DND-41 (cell line): ENCODE measurements at regions not wholly inside any gene's neighbourhood (a gene's known extent, or its start where the extent isn't known, plus 50 kb on each side); places are given as distances from the start of the nearest gene placed in this dataset.

Experiments used
- ATAC-seq: fragments of 200-7000 bp; cut with Tn5 transposase; 3 replicates; pipeline ENCODE4 v1.9.1; 2021; ENCODE audit warnings: low read depth; ENCODE audit not compliant: insufficient read depth
- DNase-seq: peaks from one replicate; pipeline ENCODE4 v3.0.0-alpha.2; 2020
- H2AFZ ChIP-seq: 2 replicates; pipeline ENCODE4 v1.6.0; 2012; ENCODE audit warnings: low read depth, low read length
- H3K27ac ChIP-seq: 2 replicates; pipeline ENCODE4 v1.5.1; 2012; ENCODE audit warnings: low read length, inconsistent platforms
- H3K27me3 ChIP-seq: fragments of 200-600 bp; sonication (generic); 2 replicates; pipeline ENCODE4 v1.6.0; 2012; ENCODE audit warnings: low read length, mild to moderate bottlenecking, inconsistent platforms; ENCODE audit not compliant: insufficient read depth, poor library complexity
- H3K36me3 ChIP-seq: 2 replicates; pipeline ENCODE4 v1.5.1; 2012; ENCODE audit warnings: low read length, inconsistent platforms; ENCODE audit not compliant: insufficient read depth
- H3K4me1 ChIP-seq: 2 replicates; pipeline ENCODE4 v1.5.1; 2012; ENCODE audit warnings: mild to moderate bottlenecking, low read length; ENCODE audit not compliant: insufficient read depth
- H3K4me2 ChIP-seq: 2 replicates; pipeline ENCODE4 v1.6.0; 2012; ENCODE audit warnings: mild to moderate bottlenecking, moderate library complexity, low read length, inconsistent platforms; ENCODE audit not compliant: insufficient read depth
- H3K4me3 ChIP-seq, 2 experiments: fragments of 200-600 bp in 1 of 2; shearing (Covaris generic) in 1 of 2; 2 replicates each; pipeline ENCODE4 v1.5.1; 2012 to 2016; ENCODE audit warnings: inconsistent platforms in 2 of 2, low read length in 2 of 2, mild to moderate bottlenecking in 2 of 2, low read depth in 1 of 2, moderate library complexity in 1 of 2
- H3K79me2 ChIP-seq: 2 replicates; pipeline ENCODE4 v1.6.0; 2012; ENCODE audit warnings: low read length, inconsistent platforms; ENCODE audit not compliant: insufficient read depth
- H3K9ac ChIP-seq: 2 replicates; pipeline ENCODE4 v1.6.0; 2012; ENCODE audit warnings: low read depth, mild to moderate bottlenecking, inconsistent platforms, low read length, moderate library complexity
- H3K9me3 ChIP-seq: 2 replicates; pipeline ENCODE4 v1.5.1; 2012; ENCODE audit warnings: low read length, moderate library complexity, mild to moderate bottlenecking, inconsistent platforms; ENCODE audit not compliant: insufficient read depth, severe bottlenecking
- H4K20me1 ChIP-seq: 2 replicates; pipeline ENCODE4 v1.6.0; 2012; ENCODE audit warnings: low read length; ENCODE audit not compliant: insufficient read depth
- EZH2 ChIP-seq: IDR thresholded peaks from 3 replicates; pipeline ENCODE4 v1.6.1; 2012; ENCODE audit warnings: borderline replicate concordance, low read depth, mild to moderate bottlenecking, moderate library complexity, low read length, inconsistent platforms; ENCODE audit not compliant: severe bottlenecking
- TF ChIP-seq, protein P1 (sequence below): IDR thresholded peaks from 2 replicates; pipeline ENCODE4 v1.5.1; 2012; ENCODE audit warnings: borderline replicate concordance, low read length, moderate library complexity, mild to moderate bottlenecking; ENCODE audit not compliant: poor library complexity, severe bottlenecking; ENCODE audit errors: extremely low read depth

GRCh38 chr3:177317247-177317646, 120.0 kb upstream of the TBL1XR1 start:
- H3K4me1 ChIP-seq, result peaks cover 22% of the 10 kb centered on the region
- H3K4me3 ChIP-seq, result no peak overlapping the region
- H3K9me3 ChIP-seq, result peaks cover 2% of the 10 kb centered on the region
- no peak for TF ChIP-seq EZH2
- TF ChIP-seq, protein P1, sequence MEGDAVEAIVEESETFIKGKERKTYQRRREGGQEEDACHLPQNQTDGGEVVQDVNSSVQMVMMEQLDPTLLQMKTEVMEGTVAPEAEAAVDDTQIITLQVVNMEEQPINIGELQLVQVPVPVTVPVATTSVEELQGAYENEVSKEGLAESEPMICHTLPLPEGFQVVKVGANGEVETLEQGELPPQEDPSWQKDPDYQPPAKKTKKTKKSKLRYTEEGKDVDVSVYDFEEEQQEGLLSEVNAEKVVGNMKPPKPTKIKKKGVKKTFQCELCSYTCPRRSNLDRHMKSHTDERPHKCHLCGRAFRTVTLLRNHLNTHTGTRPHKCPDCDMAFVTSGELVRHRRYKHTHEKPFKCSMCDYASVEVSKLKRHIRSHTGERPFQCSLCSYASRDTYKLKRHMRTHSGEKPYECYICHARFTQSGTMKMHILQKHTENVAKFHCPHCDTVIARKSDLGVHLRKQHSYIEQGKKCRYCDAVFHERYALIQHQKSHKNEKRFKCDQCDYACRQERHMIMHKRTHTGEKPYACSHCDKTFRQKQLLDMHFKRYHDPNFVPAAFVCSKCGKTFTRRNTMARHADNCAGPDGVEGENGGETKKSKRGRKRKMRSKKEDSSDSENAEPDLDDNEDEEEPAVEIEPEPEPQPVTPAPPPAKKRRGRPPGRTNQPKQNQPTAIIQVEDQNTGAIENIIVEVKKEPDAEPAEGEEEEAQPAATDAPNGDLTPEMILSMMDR, result no peak
- H2AFZ ChIP-seq, result no peak overlapping the region
- H4K20me1 ChIP-seq, result no peaks in the 10 kb centered on the region
- H3K27ac ChIP-seq, result peak overlapping the region; percentile 3; the same call in 1 of the 2 replicates
- ATAC-seq, result no peak
- no peak for DNase-seq
- no peaks in the 10 kb centered on the region for H3K79me2 ChIP-seq
- H3K36me3 ChIP-seq, result no peaks in the 10 kb centered on the region
- no peak overlapping the region for H3K9ac ChIP-seq
- no peaks in the 10 kb centered on the region for H3K27me3 ChIP-seq
- H3K4me2 ChIP-seq, result no peak overlapping the region

GRCh38 chr3:177318559-177318958, 121.3 kb upstream of the TBL1XR1 start:
- Histone ChIP-seq H3K4me2 (no peak overlapping the region), H3K9ac (no peak overlapping the region), H3K27ac (no peak overlapping the region), H3K27me3 (no peaks in the 10 kb centered on the region), H3K4me1 (peaks cover 22% of the 10 kb centered on the region), H4K20me1 (no peaks in the 10 kb centered on the region), H3K79me2 (no peaks in the 10 kb centered on the region), H3K36me3 (no peaks in the 10 kb centered on the region), H3K9me3 (peaks cover 2% of the 10 kb centered on the region), H2AFZ (no peak overlapping the region), H3K4me3 (no peak overlapping the region)
- no peak for TF ChIP-seq EZH2
- TF ChIP-seq, protein P1, result no peak
- DNase-seq (no peak), ATAC-seq (no peak)

- Histone ChIP-seq H3K4me2 (no peak overlapping the region), H3K9me3 (peaks cover 2% of the 10 kb centered on the region), H3K4me1 (peaks cover 22% of the 10 kb centered on the region), H3K4me3 (no peak overlapping the region), H4K20me1 (no peaks in the 10 kb centered on the region), H2AFZ (peak overlapping the region; percentile 68), H3K36me3 (no peaks in the 10 kb centered on the region), H3K27ac (peak overlapping the region; percentile 56), H3K9ac (0 out of 2 replicates have a peak overlapping the region, but pooled peaks have one; percentile 4), H3K27me3 (no peaks in the 10 kb centered on the region), H3K79me2 (no peaks in the 10 kb centered on the region)
- ATAC-seq (peak; percentile 33; the same call in 2 of the 3 replicates), DNase-seq (no peak)
- TF ChIP-seq, protein P1, result no peak
- TF ChIP-seq EZH2, result no peak
Measured at GRCh38 chr3:177320765-177321247, 123.5 kb upstream of the TBL1XR1 start.

- no peak overlapping the region for H3K4me3 ChIP-seq
- ATAC-seq (no peak), DNase-seq (no peak)
- H3K79me2 ChIP-seq, result no peaks in the 10 kb centered on the region
- peak overlapping the region; percentile 51; the same call in 1 of the 2 replicates for H2AFZ ChIP-seq
- TF ChIP-seq, protein P1, result no peak
- TF ChIP-seq EZH2, result no peak
- no peak overlapping the region for H3K4me2 ChIP-seq
- H3K4me1 ChIP-seq, result peaks cover 22% of the 10 kb centered on the region
- no peak overlapping the region for H3K9ac ChIP-seq
- H3K36me3 ChIP-seq, result no peaks in the 10 kb centered on the region
- no peak overlapping the region for H3K27ac ChIP-seq
- peaks cover 2% of the 10 kb centered on the region for H3K9me3 ChIP-seq
- no peaks in the 10 kb centered on the region for H3K27me3 ChIP-seq
- H4K20me1 ChIP-seq, result no peaks in the 10 kb centered on the region
Measured at GRCh38 chr3:177321819-177322218, 124.5 kb upstream of the TBL1XR1 start.
